Omental fat pad (tissue), 3 donors: ENCODE measurements at regions not wholly inside any gene's neighbourhood (a gene's known extent, or its start where the extent isn't known, plus 50 kb on each side); places are given as distances from the start of the nearest gene placed in this dataset.

Experiments
- ATAC-seq: fragments of 150-250 bp; one replicate; pipeline ENCODE4 v1.9.1; 2016; ENCODE audit warnings: mild to moderate bottlenecking, moderate library complexity; ENCODE audit not compliant: low FRiP score
- DNase-seq: peaks from one replicate; pipeline ENCODE4 v3.0.0-alpha.2; 2019; ENCODE audit warnings: low spot score
- TF ChIP-seq, protein P1 (sequence below), 3 donors: fragments of 450-650 bp; IDR thresholded peaks; one replicate each; pipeline ENCODE4 v1.5.1; 2016 to 2017; ENCODE audit warnings: antibody characterized with exemption in 3 of 3, mild to moderate bottlenecking in 3 of 3, moderate library complexity in 2 of 3

DNA sequence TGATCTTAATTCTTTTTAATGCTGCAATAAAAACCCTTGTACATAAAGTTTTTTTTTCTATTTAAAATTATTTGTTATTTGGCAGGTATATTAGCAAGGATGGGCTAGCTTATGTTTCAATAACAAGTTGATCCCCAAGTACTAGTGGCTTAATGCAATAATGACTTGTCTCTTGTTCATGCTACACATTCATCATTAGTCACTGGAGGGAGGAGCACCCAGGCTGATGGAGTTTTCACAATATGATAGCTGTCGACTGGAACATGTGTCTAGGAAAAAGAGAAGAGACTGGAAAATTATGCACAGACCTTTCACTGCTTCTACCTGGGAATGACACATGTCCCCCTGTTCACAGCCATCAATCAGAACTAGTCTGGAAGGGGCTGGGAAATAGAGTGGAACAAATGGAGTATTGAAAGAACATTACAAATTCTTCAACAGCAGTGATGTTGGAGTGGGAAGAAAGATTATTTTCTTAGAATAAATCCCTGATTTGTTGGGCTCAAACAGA, 387.9 kb upstream of the RPS6KA3 start:
- DNase-seq = no peak
- ATAC-seq = no peak
- TF ChIP-seq, protein P1, sequence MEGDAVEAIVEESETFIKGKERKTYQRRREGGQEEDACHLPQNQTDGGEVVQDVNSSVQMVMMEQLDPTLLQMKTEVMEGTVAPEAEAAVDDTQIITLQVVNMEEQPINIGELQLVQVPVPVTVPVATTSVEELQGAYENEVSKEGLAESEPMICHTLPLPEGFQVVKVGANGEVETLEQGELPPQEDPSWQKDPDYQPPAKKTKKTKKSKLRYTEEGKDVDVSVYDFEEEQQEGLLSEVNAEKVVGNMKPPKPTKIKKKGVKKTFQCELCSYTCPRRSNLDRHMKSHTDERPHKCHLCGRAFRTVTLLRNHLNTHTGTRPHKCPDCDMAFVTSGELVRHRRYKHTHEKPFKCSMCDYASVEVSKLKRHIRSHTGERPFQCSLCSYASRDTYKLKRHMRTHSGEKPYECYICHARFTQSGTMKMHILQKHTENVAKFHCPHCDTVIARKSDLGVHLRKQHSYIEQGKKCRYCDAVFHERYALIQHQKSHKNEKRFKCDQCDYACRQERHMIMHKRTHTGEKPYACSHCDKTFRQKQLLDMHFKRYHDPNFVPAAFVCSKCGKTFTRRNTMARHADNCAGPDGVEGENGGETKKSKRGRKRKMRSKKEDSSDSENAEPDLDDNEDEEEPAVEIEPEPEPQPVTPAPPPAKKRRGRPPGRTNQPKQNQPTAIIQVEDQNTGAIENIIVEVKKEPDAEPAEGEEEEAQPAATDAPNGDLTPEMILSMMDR (IDR thresholded peaks at IDR 0.05) = no peak

DNA sequence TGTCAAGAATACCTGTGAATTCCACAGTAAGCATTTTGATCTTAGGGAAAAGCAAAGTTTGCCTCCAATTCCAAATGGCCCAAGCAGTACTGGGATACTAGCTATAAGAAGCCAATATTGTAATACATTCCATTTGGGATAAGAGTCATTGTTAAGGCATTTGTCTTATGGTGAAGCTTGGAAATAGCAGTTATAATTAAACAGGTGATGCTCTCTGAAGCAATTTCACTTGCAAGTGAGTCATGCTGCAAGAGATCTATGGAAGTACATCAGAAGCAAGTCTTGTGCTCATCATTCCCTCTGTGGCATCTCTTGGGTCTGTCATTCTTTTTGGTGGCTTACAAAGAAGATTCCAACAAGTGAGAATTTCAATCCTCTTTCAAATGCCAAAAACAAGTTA, 386.4 kb upstream of the RPS6KA3 start:
- TF ChIP-seq, protein P1 (IDR thresholded peaks at IDR 0.05) = no peak
- ATAC-seq (no peak), DNase-seq (no peak)

DNA sequence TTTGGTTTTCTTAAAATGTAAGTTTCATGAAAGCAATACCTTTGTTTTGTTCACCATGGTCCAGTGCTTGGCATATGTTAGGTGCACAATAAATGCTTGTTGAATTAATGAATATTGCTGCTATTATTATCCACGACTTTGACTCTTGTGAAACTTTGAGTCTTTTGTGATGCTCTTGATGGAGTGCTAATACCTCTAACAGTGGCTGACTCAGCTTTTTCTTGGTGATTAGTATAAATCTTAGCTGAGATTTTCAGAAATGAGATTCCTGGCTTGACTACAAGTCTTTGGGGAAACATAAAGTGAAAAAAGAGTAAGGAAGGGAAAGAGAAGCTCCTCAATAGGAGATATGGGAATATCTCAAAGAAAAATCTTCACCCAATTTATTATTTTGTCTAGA, 375.2 kb upstream of the RPS6KA3 start:
- TF ChIP-seq, protein P1 (IDR thresholded peaks at IDR 0.05) = no peak
- ATAC-seq = no peak

DNA sequence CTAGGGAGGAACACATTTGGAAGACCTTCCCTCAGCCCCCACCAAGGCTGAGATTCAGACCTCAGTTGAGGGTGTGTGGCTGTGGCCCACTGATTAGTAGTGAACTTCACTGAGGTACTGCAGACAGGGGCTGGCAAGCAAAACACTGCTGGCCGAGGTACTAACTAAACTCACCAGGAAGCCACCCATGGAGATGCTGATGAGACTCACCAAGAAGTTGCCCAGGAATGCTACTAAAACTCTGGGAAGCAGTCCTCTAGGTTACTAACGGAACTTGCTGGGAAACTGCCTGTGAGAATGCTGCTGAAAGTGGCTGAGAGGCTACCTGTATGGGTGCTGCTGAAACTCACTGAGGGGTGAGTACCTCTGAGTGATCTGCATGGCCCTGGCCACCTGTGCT, 372.4 kb upstream of the RPS6KA3 start:
- TF ChIP-seq, protein P1 (IDR thresholded peaks at IDR 0.05) = no peak
- ATAC-seq = no peak
- no peak for DNase-seq

More for the DNA sequence above, 375.2 kb upstream of the RPS6KA3 start:
- no peak for DNase-seq

DNA sequence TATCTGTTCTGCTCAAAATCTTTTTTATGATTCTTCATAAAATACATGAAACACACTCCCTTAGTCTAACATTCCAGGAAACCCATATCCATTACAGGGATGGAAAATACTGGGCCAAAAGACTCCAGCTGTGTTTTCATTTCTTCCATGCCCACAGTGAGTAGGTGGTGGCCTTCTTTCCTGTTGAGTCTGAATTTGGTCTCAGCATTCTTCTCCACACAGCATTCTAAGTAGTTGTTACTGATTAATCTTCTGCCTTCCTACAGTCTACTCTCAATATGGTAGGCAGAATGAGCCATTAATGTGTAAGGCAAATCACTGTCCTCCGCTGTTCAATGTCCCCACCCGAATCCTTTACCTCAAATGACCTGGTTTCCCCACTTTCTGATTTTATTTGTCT, 370.6 kb upstream of the RPS6KA3 start:
- TF ChIP-seq, protein P1 (IDR thresholded peaks at IDR 0.05) = no peak
- DNase-seq = no peak
- no peak for ATAC-seq

DNA sequence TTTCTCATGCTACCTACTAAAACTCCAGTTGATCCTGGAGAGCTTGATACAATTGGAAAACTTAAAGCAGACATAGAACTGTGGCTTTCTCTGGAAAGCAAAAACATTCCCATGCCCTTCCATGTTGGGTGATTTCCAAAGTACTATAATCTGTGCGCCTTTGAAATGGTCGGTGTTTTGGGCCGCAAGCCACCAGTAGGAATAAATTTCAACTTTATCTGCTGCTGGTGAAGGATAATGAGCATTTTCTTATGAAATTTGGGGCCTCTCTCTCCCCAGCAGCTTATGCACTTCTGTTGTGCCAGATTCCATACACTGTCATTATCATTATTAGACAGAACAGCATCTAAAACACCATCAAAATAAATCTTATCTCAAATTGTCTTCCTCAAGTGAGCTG, 366.7 kb upstream of the RPS6KA3 start:
- no peak for ATAC-seq
- TF ChIP-seq, protein P1 (IDR thresholded peaks at IDR 0.05) = no peak
- no peak for DNase-seq

DNA sequence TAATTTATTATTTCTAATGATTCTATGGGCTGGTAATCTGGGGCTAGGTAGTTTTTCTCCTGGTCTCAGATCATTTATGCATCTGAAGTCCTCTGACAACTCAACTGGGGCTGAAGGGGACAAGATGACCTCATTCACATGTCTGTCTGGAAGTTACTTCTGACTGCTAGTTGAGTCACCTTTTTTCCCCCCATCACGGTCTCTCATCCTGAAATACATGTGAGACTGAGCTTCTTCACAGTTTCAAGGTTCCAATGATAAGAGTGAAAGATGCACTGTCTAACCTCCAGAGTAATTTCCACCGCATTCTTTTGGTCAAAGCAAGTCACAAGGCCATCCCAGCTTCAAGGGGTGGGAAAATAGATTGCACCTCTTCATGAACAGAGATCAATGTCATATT, 356.7 kb upstream of the RPS6KA3 start:
- ATAC-seq (no peak), DNase-seq (no peak)
- TF ChIP-seq, protein P1 (IDR thresholded peaks at IDR 0.05) = no peak
